Lower leg skin (tissue), 4 donors: ENCODE measurements at regions not wholly inside any gene's neighbourhood (a gene's known extent, or its start where the extent isn't known, plus 50 kb on each side); places are given as distances from the start of the nearest gene placed in this dataset.

ENCODE experiments used
- DNase-seq, 2 donors: peaks; one replicate each; pipeline ENCODE4 v3.0.0-alpha.2; 2019; ENCODE audit warnings: low spot score in 2 of 2
- H3K4me3 ChIP-seq: fragments of 200-600 bp; sonication (generic); 2 replicates; pipeline ENCODE4 v1.5.1; 2017; ENCODE audit warnings: mild to moderate bottlenecking, low read depth; ENCODE audit not compliant: poor library complexity, severe bottlenecking
- POLR2A ChIP-seq, 2 donors: fragments of 450-650 bp; IDR thresholded peaks; one replicate each; pipeline ENCODE4 v1.6.1; 2016 to 2017; ENCODE audit warnings: antibody characterized with exemption in 2 of 2, mild to moderate bottlenecking in 1 of 2, moderate library complexity in 1 of 2
- WGBS, 2 donors: methylation state at CpG; one replicate each; pipeline ENCODE4 v1.1.5; 2018; 5-methylcytosine and 5-hydroxymethylcytosine counted together
- intact Hi-C: fragments of 100-400 bp; cut with DNase I; formaldehyde crosslinking; loops from one replicate; pipeline ENCODE4 v1.15.0; 2023; ENCODE audit warnings: low total_unique reads
- TF ChIP-seq, protein P1 (sequence below), 3 donors: fragments of 450-650 bp; IDR thresholded peaks; one replicate each; pipeline ENCODE4 v1.5.1; 2016; ENCODE audit warnings: antibody characterized with exemption in 3 of 3, mild to moderate bottlenecking in 3 of 3, moderate library complexity in 2 of 3

DNA sequence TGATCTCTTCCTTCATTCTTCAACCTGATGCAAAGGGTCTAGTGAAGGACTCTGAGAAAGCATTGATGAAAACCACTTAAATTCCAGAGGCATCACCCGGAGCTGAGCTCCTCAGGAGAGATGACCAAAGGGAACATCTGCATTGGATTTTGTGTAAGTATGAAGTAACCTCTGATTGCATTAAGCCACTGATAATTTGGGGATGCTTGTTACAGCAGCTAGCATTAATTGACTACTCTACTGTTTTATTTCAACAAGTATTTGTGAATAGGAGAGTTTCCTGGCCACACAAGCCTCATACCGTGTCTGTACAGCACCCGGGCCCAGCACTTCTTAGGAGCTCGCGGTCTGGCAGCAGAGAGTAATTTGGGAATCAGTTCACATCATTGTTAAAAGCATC lies 250.7 kb upstream of the POU3F1 start:
- TF ChIP-seq, protein P1, sequence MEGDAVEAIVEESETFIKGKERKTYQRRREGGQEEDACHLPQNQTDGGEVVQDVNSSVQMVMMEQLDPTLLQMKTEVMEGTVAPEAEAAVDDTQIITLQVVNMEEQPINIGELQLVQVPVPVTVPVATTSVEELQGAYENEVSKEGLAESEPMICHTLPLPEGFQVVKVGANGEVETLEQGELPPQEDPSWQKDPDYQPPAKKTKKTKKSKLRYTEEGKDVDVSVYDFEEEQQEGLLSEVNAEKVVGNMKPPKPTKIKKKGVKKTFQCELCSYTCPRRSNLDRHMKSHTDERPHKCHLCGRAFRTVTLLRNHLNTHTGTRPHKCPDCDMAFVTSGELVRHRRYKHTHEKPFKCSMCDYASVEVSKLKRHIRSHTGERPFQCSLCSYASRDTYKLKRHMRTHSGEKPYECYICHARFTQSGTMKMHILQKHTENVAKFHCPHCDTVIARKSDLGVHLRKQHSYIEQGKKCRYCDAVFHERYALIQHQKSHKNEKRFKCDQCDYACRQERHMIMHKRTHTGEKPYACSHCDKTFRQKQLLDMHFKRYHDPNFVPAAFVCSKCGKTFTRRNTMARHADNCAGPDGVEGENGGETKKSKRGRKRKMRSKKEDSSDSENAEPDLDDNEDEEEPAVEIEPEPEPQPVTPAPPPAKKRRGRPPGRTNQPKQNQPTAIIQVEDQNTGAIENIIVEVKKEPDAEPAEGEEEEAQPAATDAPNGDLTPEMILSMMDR (IDR thresholded peaks at IDR 0.05) = no peak
- no peak for TF ChIP-seq POLR2A (IDR thresholded peaks at IDR 0.05)
- intact Hi-C loops = no loop called here
- DNase-seq = no peak
- no peak overlapping the region for H3K4me3 ChIP-seq
- 89 to 94% methylated on average over 5 of the region's 5 CpGs for WGBS, 2 donors

DNA sequence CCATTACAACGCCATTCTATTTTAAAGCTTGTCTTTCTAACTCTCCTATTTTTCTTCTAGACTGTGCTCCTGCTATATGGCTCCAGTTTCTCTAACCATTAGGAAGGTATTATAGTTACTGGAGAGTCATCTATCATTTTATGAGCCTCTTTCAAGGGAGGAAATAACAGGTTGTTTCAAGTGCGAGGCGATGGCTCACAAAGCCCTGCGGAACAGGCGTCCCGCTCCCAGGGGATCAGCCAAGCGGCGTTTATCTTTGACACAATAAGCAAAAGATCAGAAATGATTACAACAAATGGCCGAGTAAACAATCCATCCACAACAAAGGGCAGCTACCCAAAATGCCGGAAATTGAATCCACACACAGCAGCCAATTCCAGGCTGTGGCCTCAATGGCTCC lies 249.5 kb upstream of the POU3F1 start:
- no peak overlapping the region for H3K4me3 ChIP-seq
- no peak for DNase-seq
- intact Hi-C loops = no loop called here
- no peak for TF ChIP-seq POLR2A (IDR thresholded peaks at IDR 0.05)
- TF ChIP-seq, protein P1 (IDR thresholded peaks at IDR 0.05) = no peak
- WGBS, 2 donors = 73 to 76% methylated on average over 10 of the region's 10 CpGs

DNA sequence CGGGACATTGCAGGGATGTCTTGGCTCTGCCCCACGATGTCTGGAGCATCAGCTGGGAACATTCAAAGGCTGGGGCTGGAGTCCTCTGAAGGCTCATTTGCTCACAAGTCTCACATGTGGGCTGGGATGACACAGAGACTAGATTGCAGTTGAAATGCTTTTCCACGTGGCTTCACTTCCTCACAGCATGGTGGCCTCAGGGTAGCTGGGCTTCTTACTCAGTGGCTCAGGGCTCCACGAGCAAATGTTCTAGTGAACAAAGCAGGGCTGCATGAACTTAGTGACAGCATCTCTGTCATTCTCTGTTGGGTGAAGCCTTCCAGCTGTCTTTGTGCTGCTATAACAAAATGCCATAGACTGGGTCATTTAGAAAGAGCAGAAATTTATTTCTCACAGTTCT lies 247.0 kb upstream of the POU3F1 start:
- no peak overlapping the region for H3K4me3 ChIP-seq
- no peak for DNase-seq
- intact Hi-C loops = no loop called here
- 46 to 62% methylated on average over 4 of the region's 4 CpGs for WGBS, 2 donors
- TF ChIP-seq, protein P1 (IDR thresholded peaks at IDR 0.05) = no peak
- TF ChIP-seq POLR2A (IDR thresholded peaks at IDR 0.05) = no peak

DNA sequence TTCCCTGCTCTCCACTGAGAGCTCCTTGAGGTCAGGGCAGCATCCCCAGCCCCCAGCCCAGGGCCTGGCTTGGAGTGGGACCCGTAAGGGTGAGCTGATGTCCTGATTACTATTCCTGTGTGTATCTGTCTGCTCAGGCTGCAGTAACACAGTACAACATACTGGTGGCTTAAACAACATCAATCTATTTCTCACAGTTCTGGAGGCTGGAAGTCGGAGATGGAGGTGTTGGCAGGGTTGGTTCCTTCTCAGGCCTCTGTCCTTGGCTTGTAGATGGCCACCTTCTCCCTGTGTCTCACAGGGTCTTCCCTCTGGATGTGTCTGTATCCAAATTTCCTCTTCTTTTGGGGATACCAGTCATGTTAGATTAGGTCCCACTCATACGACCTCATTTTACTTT lies 246.4 kb upstream of the POU3F1 start:
- TF ChIP-seq, protein P1 (IDR thresholded peaks at IDR 0.05) = no peak
- 80 to 87% methylated on average over 3 of the region's 3 CpGs for WGBS, 2 donors
- H3K4me3 ChIP-seq = no peak overlapping the region
- intact Hi-C loops = no loop called here
- no peak for DNase-seq

DNA sequence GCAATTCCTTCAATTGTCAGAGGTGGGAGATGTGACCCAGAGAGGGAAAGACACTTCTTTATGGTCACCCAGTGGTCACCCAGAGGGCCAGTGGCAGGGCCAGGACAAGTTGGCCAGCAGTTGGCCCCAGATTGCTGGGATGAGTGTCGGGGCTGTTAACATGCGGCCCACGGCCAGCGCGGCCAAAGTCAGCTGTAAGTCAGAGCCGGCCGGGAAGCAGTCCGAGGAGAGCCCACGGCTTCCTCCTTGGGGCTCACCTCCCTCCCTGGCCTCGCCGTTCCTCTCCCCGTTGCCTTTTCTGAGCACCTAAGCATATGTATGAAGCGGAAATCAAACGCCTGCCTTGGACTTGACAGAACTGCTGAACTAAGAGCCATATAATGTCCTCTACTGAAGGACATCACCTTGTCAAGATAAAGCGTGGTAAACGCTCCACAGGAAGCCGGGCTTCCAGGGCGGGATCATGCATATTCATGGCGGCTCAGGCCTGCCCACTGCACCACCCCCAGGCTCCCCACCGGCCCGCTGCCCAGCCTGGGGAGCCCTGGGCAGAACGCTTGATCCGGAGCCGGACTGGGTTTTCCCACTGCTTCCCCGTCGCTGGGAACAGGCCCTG lies 245.4 kb upstream of the POU3F1 start:
- no peak overlapping the region for H3K4me3 ChIP-seq
- 30 to 56% methylated on average over 16 to 26 of the region's 26 CpGs for WGBS, 2 donors
- DNase-seq = no peak
- TF ChIP-seq, protein P1 (IDR thresholded peaks at IDR 0.05) = no peak
- no peak for TF ChIP-seq POLR2A (IDR thresholded peaks at IDR 0.05)
- intact Hi-C loops = no loop called here

DNA sequence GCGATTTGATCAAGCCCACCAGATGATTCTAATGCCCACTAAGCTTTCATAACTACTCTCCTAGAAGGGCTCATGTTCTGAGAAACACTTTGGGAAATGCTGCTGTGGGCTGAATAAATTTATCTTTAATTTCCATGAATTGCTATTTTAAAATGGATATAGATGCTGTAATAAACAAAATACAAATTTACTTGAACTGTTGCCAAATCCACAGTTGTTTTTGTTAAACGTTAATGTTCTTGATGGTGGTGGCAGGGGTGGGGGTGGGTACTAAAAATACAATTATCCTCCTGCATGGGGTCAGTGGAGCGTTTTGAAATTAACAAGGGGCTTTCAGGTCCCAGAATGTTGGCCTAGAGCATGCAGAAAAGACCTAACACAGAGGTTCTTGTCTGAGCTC lies 244.7 kb upstream of the POU3F1 start:
- intact Hi-C loops = no loop called here
- no peak overlapping the region for H3K4me3 ChIP-seq
- DNase-seq = no peak
- 49 to 51% methylated on average over 3 of the region's 3 CpGs for WGBS, 2 donors
- TF ChIP-seq POLR2A (IDR thresholded peaks at IDR 0.05) = no peak
- TF ChIP-seq, protein P1 (IDR thresholded peaks at IDR 0.05) = no peak
